WI38 (cell line): ENCODE measurements at regions not wholly inside any gene's neighbourhood (a gene's known extent, or its start where the extent isn't known, plus 50 kb on each side); places are given as distances from the start of the nearest gene placed in this dataset.

Source experiments
- H3K4me3 ChIP-seq: 2 replicates; pipeline ENCODE4 v1.5.1; 2011; ENCODE audit warnings: low read depth, mild to moderate bottlenecking, control low read depth, low read length
- CTCF ChIP-seq: IDR thresholded peaks from 2 replicates; pipeline ENCODE4 v1.5.1; 2012; ENCODE audit warnings: low read depth, mild to moderate bottlenecking, control low read depth, low read length

- TF ChIP-seq CTCF = no peak
- no peak overlapping the region for H3K4me3 ChIP-seq
Measured at GRCh38 chr17:77790143-77790829, 168.2 kb upstream of the TNRC6C start.

- TF ChIP-seq CTCF = no peak
- no peak overlapping the region for H3K4me3 ChIP-seq
Measured at GRCh38 chr17:77792626-77793025, 165.9 kb upstream of the TNRC6C start.

GRCh38 chr17:77793146-77793970 is 165.1 kb upstream of the TNRC6C start:
- TF ChIP-seq CTCF = no peak
- no peak overlapping the region for H3K4me3 ChIP-seq

- no peak overlapping the region for H3K4me3 ChIP-seq
- TF ChIP-seq CTCF = no peak
Measured at GRCh38 chr17:77793971-77794235, 164.6 kb upstream of the TNRC6C start.

- no peak for TF ChIP-seq CTCF
- H3K4me3 ChIP-seq = no peak overlapping the region
Measured at GRCh38 chr17:77794846-77795245, 163.7 kb upstream of the TNRC6C start.

- no peak overlapping the region for H3K4me3 ChIP-seq
- no peak for TF ChIP-seq CTCF
Measured at GRCh38 chr17:77795685-77796084, 162.8 kb upstream of the TNRC6C start.

- no peak for TF ChIP-seq CTCF
- no peak overlapping the region for H3K4me3 ChIP-seq
Measured at GRCh38 chr17:77796176-77796860, 162.2 kb upstream of the TNRC6C start.
